Urothelium cell line (cell line): ENCODE measurements at regions not wholly inside any gene's neighbourhood (a gene's known extent, or its start where the extent isn't known, plus 50 kb on each side); places are given as distances from the start of the nearest gene placed in this dataset.

Source experiments
- DNase-seq: peaks from one replicate; pipeline ENCODE4 v3.0.0; 2011; ENCODE audit warnings: low spot score, mixed read lengths
- FAIRE-seq: peaks from 2 replicates; lab custom pipeline; 2011; peaks lifted over from hg19 to GRCh38; lab: Jason Lieb, UNC

- FAIRE-seq (no peak), DNase-seq (no peak)
Measured at GRCh38 chr18:61216051-61216450, 117.2 kb upstream of the CDH20 start.

GRCh38 chr18:61222206-61222605, 111.0 kb upstream of the CDH20 start:
- DNase-seq (no peak), FAIRE-seq (no peak)

GRCh38 chr18:61225336-61225735, 107.9 kb upstream of the CDH20 start:
- FAIRE-seq (no peak), DNase-seq (peak; percentile 6)

- DNase-seq = no peak
- no peak for FAIRE-seq
Measured at GRCh38 chr18:61236356-61237057, 96.7 kb upstream of the CDH20 start.

- DNase-seq (no peak), FAIRE-seq (no peak)
Measured at GRCh38 chr18:61237529-61237928, 95.7 kb upstream of the CDH20 start.

- FAIRE-seq (no peak), DNase-seq (no peak)
Measured at GRCh38 chr18:61239051-61239450, 94.2 kb upstream of the CDH20 start.

GRCh38 chr18:61241260-61241853, 91.9 kb upstream of the CDH20 start:
- FAIRE-seq = no peak
- DNase-seq = no peak

GRCh38 chr18:61244632-61245031, 88.6 kb upstream of the CDH20 start:
- FAIRE-seq = no peak

GRCh38 chr18:61245276-61245675, 88.0 kb upstream of the CDH20 start:
- DNase-seq = no peak
- FAIRE-seq = no peak

More at GRCh38 chr18:61244632-61245031, 88.6 kb upstream of the CDH20 start:
- DNase-seq = no peak

- no peak for FAIRE-seq
Measured at GRCh38 chr18:61248589-61248988, 84.6 kb upstream of the CDH20 start.

GRCh38 chr18:61256291-61256690, 76.9 kb upstream of the CDH20 start:
- FAIRE-seq (no peak), DNase-seq (no peak)

More at GRCh38 chr18:61248589-61248988, 84.6 kb upstream of the CDH20 start:
- no peak for DNase-seq

GRCh38 chr18:61261870-61262269, 71.4 kb upstream of the CDH20 start:
- DNase-seq (no peak), FAIRE-seq (no peak)

- DNase-seq (no peak), FAIRE-seq (no peak)
Measured at GRCh38 chr18:61272793-61273192, 60.4 kb upstream of the CDH20 start.

GRCh38 chr18:61273533-61273932, 59.7 kb upstream of the CDH20 start:
- FAIRE-seq (no peak), DNase-seq (no peak)

- no peak for DNase-seq
- FAIRE-seq = no peak
Measured at GRCh38 chr18:61274416-61274960, 58.7 kb upstream of the CDH20 start.

GRCh38 chr18:61277808-61278207, 55.4 kb upstream of the CDH20 start:
- DNase-seq = no peak
- FAIRE-seq = no peak

- FAIRE-seq = no peak
- no peak for DNase-seq
Measured at GRCh38 chr18:61281431-61281830, 51.8 kb upstream of the CDH20 start.

- DNase-seq (no peak), FAIRE-seq (no peak)
Measured at GRCh38 chr18:61282926-61283325, 50.3 kb upstream of the CDH20 start.
